ENCODE measurements at regions not wholly inside any gene's neighbourhood (a gene's known extent, or its start where the extent isn't known, plus 50 kb on each side); places are given as distances from the start of the nearest gene placed in this dataset.

GRCh38 chr18:38575648-38576047 lies 1010.0 kb upstream of the CELF4 start:
- H3K4me3 ChIP-seq (replicated peaks in 1 of 2; ENCODE audit: low read depth in 2 of 2, low read length in 2 of 2) = no peak overlapping the region
- DNase-seq (ENCODE audit: low read depth in 2 of 2) = no peak
- no peak for TF ChIP-seq CTCF (IDR thresholded peaks at IDR 0.05; ENCODE audit: low read depth, low read length)

GRCh38 chr18:38575023-38575422 lies 1009.4 kb upstream of the CELF4 start:
- H3K4me3 ChIP-seq (replicated peaks in 1 of 2; ENCODE audit: low read depth in 2 of 2, low read length in 2 of 2) = no peak overlapping the region
- no peak for TF ChIP-seq CTCF (IDR thresholded peaks at IDR 0.05; ENCODE audit: low read depth, low read length)
- no peak for DNase-seq (ENCODE audit: low read depth in 2 of 2)

GRCh38 chr18:38572554-38573111 lies 1007.0 kb upstream of the CELF4 start:
- TF ChIP-seq CTCF (IDR thresholded peaks at IDR 0.05; ENCODE audit: low read depth, low read length) = no peak
- no peak overlapping the region for H3K4me3 ChIP-seq (replicated peaks in 1 of 2; ENCODE audit: low read depth in 2 of 2, low read length in 2 of 2)
- no peak for DNase-seq (ENCODE audit: low read depth in 2 of 2)

GRCh38 chr18:38571651-38572050 lies 1006.1 kb upstream of the CELF4 start:
- no peak for TF ChIP-seq CTCF (IDR thresholded peaks at IDR 0.05; ENCODE audit: low read depth, low read length)
- no peak overlapping the region for H3K4me3 ChIP-seq (replicated peaks in 1 of 2; ENCODE audit: low read depth in 2 of 2, low read length in 2 of 2)
- DNase-seq (ENCODE audit: low read depth in 2 of 2) = no peak

- DNase-seq (ENCODE audit: low read depth in 2 of 2) = no peak
- H3K4me3 ChIP-seq (replicated peaks in 1 of 2; ENCODE audit: low read depth in 2 of 2, low read length in 2 of 2) = no peak overlapping the region
- no peak for TF ChIP-seq CTCF (IDR thresholded peaks at IDR 0.05; ENCODE audit: low read depth, low read length)
These were observed 999.9 kb upstream of the CELF4 start for GRCh38 chr18:38565513-38565912.

GRCh38 chr18:38563396-38563980 lies 997.9 kb upstream of the CELF4 start:
- DNase-seq (ENCODE audit: low read depth in 2 of 2) = no peak
- no peak for TF ChIP-seq CTCF (IDR thresholded peaks at IDR 0.05; ENCODE audit: low read depth, low read length)
- H3K4me3 ChIP-seq (replicated peaks in 1 of 2; ENCODE audit: low read depth in 2 of 2, low read length in 2 of 2) = no peak overlapping the region

GRCh38 chr18:38557006-38557405 lies 991.4 kb upstream of the CELF4 start:
- no peak for DNase-seq (ENCODE audit: low read depth in 2 of 2)
- no peak for TF ChIP-seq CTCF (IDR thresholded peaks at IDR 0.05; ENCODE audit: low read depth, low read length)
- no peak overlapping the region for H3K4me3 ChIP-seq (replicated peaks in 1 of 2; ENCODE audit: low read depth in 2 of 2, low read length in 2 of 2)
